SHP77 (cell line): ENCODE measurements at regions not wholly inside any gene's neighbourhood (a gene's known extent, or its start where the extent isn't known, plus 50 kb on each side); places are given as distances from the start of the nearest gene placed in this dataset.
"Not testable (repeated sequence)": the region's sequence is repeated elsewhere in the genome, so short reads cannot be mapped to it uniquely, and the experiment has no call there.

ENCODE experiments used
- DNase-seq, 2 experiments: peaks; one replicate each; lab custom pipeline; 2025; lab: John Stamatoyannopoulos, UW

- DNase-seq: no peak
These were observed 504.9 kb downstream of the EDEM1 start for GRCh38 chr3:5692446-5692845.

GRCh38 chr3:5694266-5694665 lies 506.8 kb downstream of the EDEM1 start:
- DNase-seq: no peak

- no peak for DNase-seq
These were observed 511.3 kb downstream of the EDEM1 start for GRCh38 chr3:5698851-5699250.

GRCh38 chr3:5699313-5699712 lies 511.8 kb downstream of the EDEM1 start:
- DNase-seq: no peak

- DNase-seq: no peak
These were observed 512.3 kb downstream of the EDEM1 start for GRCh38 chr3:5699811-5700210.

GRCh38 chr3:5701005-5701404 lies 513.5 kb downstream of the EDEM1 start:
- DNase-seq: not testable (repeated sequence)

- DNase-seq: no peak
These were observed 520.3 kb downstream of the EDEM1 start for GRCh38 chr3:5707794-5708193.

- DNase-seq: no peak
These were observed 522.2 kb downstream of the EDEM1 start for GRCh38 chr3:5709714-5710113.

- no peak for DNase-seq
These were observed 523.2 kb downstream of the EDEM1 start for GRCh38 chr3:5710718-5711117.

- DNase-seq: no peak
These were observed 529.7 kb downstream of the EDEM1 start for GRCh38 chr3:5717254-5717653.

- DNase-seq: not testable (repeated sequence)
These were observed 532.2 kb downstream of the EDEM1 start for GRCh38 chr3:5719668-5720067.

GRCh38 chr3:5725801-5726200 lies 538.3 kb downstream of the EDEM1 start:
- no peak for DNase-seq

- no peak for DNase-seq
These were observed 539.1 kb downstream of the EDEM1 start for GRCh38 chr3:5726621-5727020.

- DNase-seq: no peak
These were observed 540.4 kb downstream of the EDEM1 start for GRCh38 chr3:5727743-5728484.

- DNase-seq: no peak
These were observed 542.3 kb downstream of the EDEM1 start for GRCh38 chr3:5729852-5730251.

- peak in 1 of 2 experiments; percentile 3 for DNase-seq
These were observed 543.6 kb downstream of the EDEM1 start for GRCh38 chr3:5731100-5731499.

GRCh38 chr3:5732081-5732480 lies 544.6 kb downstream of the EDEM1 start:
- DNase-seq: no peak

- no peak for DNase-seq
These were observed 546.5 kb downstream of the EDEM1 start for GRCh38 chr3:5733995-5734394.

- no peak for DNase-seq
These were observed 548.4 kb downstream of the EDEM1 start for GRCh38 chr3:5735896-5736295.

GRCh38 chr3:5739299-5739935 lies 551.9 kb downstream of the EDEM1 start:
- no peak for DNase-seq

- no peak for DNase-seq
These were observed 552.4 kb downstream of the EDEM1 start for GRCh38 chr3:5739949-5740348.

- DNase-seq: no peak
These were observed 553.5 kb downstream of the EDEM1 start for GRCh38 chr3:5741017-5741416.

GRCh38 chr3:5750091-5750490 lies 562.6 kb downstream of the EDEM1 start:
- no peak for DNase-seq
